ENCODE measurements at regions not wholly inside any gene's neighbourhood (a gene's known extent, or its start where the extent isn't known, plus 50 kb on each side); places are given as distances from the start of the nearest gene placed in this dataset.

GRCh38 chr6:126812651-126813050, 305.8 kb upstream of the RSPO3 start:
- no peak overlapping the region for H3K4me3 Mint-ChIP-seq
- H3K27ac Mint-ChIP-seq: peak overlapping the region; percentile 75
- no peak for DNase-seq (ENCODE audit: low spot score in 2 of 2, unreplicated experiment in 2 of 2)
- TF ChIP-seq CTCF (IDR thresholded peaks at IDR 0.05; ENCODE audit: unreplicated experiment): no peak
- H3K4me1 Mint-ChIP-seq: peaks cover 23% of the 10 kb centered on the region
- H3K27me3 Mint-ChIP-seq (ENCODE audit: low read depth): no peaks in the 10 kb centered on the region
- H3K36me3 Mint-ChIP-seq: no peaks in the 10 kb centered on the region
- peaks cover 2% of the 10 kb centered on the region for H3K9me3 Mint-ChIP-seq

DNA sequence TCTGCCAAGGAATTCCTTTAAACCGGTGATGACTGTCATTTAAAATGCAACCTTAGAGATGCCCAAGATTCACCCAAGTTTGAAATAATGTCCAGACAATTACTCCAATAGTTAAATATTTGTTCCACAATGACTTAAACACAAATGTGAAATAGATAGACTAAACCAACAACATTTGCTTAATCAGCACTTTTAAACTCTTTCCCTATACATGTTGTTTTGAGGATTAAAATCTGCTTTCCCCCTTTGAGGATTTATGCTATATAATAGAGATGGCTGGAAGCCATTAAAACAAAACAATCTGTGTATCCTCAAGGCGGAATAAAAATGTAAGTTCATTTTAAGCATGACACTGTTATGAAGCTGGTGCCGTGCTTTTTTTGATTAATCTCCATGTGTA, 297.8 kb upstream of the RSPO3 start:
- Mint-ChIP-seq H3K36me3 (no peaks in the 10 kb centered on the region), H3K9me3 (no peaks in the 10 kb centered on the region), H3K4me1 (peaks cover 26% of the 10 kb centered on the region), H3K27ac (no peak overlapping the region), H3K27me3 (ENCODE audit: low read depth) (no peaks in the 10 kb centered on the region), H3K4me3 (no peak overlapping the region)
- no peak for DNase-seq (ENCODE audit: low spot score in 2 of 2, unreplicated experiment in 2 of 2)
- TF ChIP-seq CTCF (IDR thresholded peaks at IDR 0.05; ENCODE audit: unreplicated experiment): no peak

- peak overlapping the region; percentile 41 for H3K27ac Mint-ChIP-seq
- peaks cover 26% of the 10 kb centered on the region for H3K4me1 Mint-ChIP-seq
- no peak for DNase-seq (ENCODE audit: low spot score in 2 of 2, unreplicated experiment in 2 of 2)
- H3K9me3 Mint-ChIP-seq: no peaks in the 10 kb centered on the region
- no peak overlapping the region for H3K4me3 Mint-ChIP-seq
- no peaks in the 10 kb centered on the region for H3K27me3 Mint-ChIP-seq (ENCODE audit: low read depth)
- H3K36me3 Mint-ChIP-seq: no peaks in the 10 kb centered on the region
- TF ChIP-seq CTCF (IDR thresholded peaks at IDR 0.05; ENCODE audit: unreplicated experiment): no peak
Measured at GRCh38 chr6:126821706-126822105, 296.8 kb upstream of the RSPO3 start.

DNA sequence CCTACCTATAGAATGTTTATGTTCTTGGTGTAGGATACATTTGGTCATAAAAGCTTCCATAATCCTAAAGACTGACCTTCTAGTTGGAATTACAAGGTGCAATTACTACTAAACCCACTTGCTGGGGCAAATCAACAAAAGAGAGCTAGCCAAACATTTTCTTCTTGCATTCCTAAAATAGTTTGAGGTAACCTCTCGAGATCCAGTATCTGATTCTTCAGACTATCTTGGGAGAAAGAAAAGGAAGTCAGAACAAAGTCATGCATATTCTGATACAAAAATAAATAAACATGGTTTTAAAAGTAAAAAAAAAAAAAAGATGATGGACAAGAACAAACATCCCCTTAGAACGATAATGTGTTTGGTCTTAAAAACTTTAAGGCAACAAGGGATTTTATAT, 294.2 kb upstream of the RSPO3 start:
- Mint-ChIP-seq H3K36me3 (no peaks in the 10 kb centered on the region), H3K27ac (peak overlapping the region; percentile 61), H3K9me3 (no peaks in the 10 kb centered on the region), H3K4me3 (no peak overlapping the region), H3K4me1 (peaks cover 28% of the 10 kb centered on the region), H3K27me3 (ENCODE audit: low read depth) (no peaks in the 10 kb centered on the region)
- DNase-seq (ENCODE audit: low spot score in 2 of 2, unreplicated experiment in 2 of 2): no peak
- TF ChIP-seq CTCF (IDR thresholded peaks at IDR 0.05; ENCODE audit: unreplicated experiment): no peak

- Mint-ChIP-seq H3K27me3 (ENCODE audit: low read depth) (no peaks in the 10 kb centered on the region), H3K27ac (no peak overlapping the region), H3K9me3 (no peaks in the 10 kb centered on the region), H3K4me3 (no peak overlapping the region), H3K36me3 (no peaks in the 10 kb centered on the region), H3K4me1 (peaks cover 28% of the 10 kb centered on the region)
- no peak for DNase-seq (ENCODE audit: low spot score in 2 of 2, unreplicated experiment in 2 of 2)
- TF ChIP-seq CTCF (IDR thresholded peaks at IDR 0.05; ENCODE audit: unreplicated experiment): no peak
Measured at GRCh38 chr6:126824815-126825214, 293.7 kb upstream of the RSPO3 start.

DNA sequence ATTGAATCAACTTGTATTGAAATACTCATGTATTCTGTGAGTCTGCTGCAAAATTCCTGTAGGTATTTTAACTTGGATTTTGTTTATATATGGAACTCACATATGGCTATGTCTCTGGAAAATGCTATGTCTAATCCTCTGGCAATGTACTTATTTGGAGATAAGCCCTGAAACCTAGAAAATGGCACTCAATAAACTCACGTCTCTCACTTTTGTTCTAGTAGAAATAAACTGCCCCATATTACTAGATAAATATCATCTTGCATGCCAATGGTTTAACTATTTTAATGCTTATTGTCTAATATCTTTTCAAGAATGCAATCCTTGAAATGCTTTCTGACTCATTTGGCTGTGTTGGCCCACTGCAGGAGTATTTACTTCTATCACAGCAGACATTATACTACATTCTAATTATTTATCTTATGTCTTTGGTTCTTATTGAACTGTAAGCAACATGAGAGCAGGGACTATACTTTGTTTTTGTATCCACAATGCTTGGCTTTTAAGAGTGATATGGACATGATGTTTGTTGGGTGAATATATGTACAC, 292.2 kb upstream of the RSPO3 start:
- H3K27me3 Mint-ChIP-seq (ENCODE audit: low read depth): no peaks in the 10 kb centered on the region
- no peak for DNase-seq (ENCODE audit: low spot score in 2 of 2, unreplicated experiment in 2 of 2)

More for the DNA sequence above, 292.2 kb upstream of the RSPO3 start:
- no peaks in the 10 kb centered on the region for H3K36me3 Mint-ChIP-seq
- no peaks in the 10 kb centered on the region for H3K9me3 Mint-ChIP-seq
- TF ChIP-seq CTCF (IDR thresholded peaks at IDR 0.05; ENCODE audit: unreplicated experiment): no peak
- no peak overlapping the region for H3K27ac Mint-ChIP-seq
- peaks cover 20% of the 10 kb centered on the region for H3K4me1 Mint-ChIP-seq
- H3K4me3 Mint-ChIP-seq: no peak overlapping the region

All from mesothelial cell of epicardium (in vitro differentiated cells).